ENCODE measurements at regions not wholly inside any gene's neighbourhood (a gene's known extent, or its start where the extent isn't known, plus 50 kb on each side); places are given as distances from the start of the nearest gene placed in this dataset.
"Not testable (repeated sequence)": the region's sequence is repeated elsewhere in the genome, so short reads cannot be mapped to it uniquely, and the experiment has no call there.

DNA sequence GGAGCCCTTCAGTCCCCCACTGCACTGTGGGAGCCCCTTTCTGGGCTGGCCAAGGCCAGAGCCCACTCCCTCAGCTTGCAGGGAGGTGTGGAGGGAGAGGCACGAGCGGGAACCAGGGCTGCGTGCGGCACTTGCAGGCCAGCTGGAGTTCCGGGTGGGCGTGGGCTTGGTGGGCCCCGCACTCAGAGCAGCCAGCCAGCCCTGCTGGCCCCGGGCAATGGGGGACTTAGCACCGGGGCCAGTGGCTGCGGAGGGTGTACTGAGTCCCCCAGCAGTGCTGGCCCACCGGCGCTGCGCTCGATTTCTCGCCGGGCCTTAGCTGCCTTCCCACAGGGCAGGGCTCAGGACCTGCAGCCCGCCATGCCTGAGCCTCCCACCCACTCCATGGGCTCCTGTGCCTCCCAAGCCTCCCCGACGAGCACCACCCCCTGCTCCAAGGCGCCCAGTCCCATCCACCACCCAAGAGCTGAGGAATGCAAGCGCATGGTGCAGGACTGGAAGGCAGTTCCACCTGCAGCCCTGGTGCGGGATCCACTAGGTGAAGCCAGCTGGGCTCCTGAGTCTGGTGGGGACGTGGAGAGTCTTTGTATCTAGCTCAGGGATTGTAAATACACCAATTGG, 776.2 kb downstream of the KCTD8 start:
- not testable (repeated sequence) for DNase-seq

GRCh38 chr4:43680421-43680820, 768.2 kb downstream of the KCTD8 start:
- no peak for DNase-seq

- no peak for DNase-seq
Measured at GRCh38 chr4:43682551-43682950, 766.1 kb downstream of the KCTD8 start.

- no peak for DNase-seq
Measured at GRCh38 chr4:43690116-43690515, 758.5 kb downstream of the KCTD8 start.

GRCh38 chr4:43693876-43694275, 754.7 kb downstream of the KCTD8 start:
- no peak for DNase-seq

DNA sequence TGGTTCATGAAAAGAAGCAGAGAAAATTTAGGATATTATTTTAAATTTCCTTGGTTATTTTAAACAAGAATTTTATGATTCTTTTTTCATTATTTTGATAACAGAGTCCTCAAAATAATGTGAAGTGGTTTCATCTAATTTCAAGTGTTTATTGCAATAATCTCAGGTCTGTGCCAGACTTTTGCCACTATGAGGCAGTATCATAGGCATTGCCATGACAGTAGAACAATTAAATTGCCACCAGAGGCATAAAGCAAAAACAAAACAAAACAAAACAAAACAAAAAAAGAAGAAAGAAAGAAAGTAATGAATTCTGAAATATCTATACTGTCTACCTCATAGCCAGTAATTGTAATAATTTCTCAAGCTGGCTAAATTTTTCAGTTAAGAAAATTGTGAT, 739.2 kb downstream of the KCTD8 start:
- DNase-seq: no peak

GRCh38 chr4:43716721-43717395, 731.8 kb downstream of the KCTD8 start:
- no peak for DNase-seq

DNA sequence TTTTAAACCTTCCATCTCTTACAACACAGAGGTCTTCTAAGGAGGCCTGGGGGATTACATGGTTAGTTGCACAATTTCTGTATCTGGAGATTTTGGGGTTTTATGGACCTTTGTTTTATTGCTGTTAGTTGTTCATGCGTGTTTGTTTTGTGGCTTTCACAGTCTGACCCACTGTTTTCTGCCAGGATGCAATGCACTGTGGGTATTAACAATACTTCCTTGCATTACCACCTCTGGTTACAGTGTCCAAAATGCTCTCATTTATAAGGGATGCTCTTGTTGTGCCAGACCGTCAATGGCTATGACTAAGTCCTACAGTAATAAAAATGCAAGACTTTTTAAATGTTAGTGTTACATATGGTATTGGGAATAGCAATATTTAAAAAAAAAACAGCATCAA, 730.2 kb downstream of the KCTD8 start:
- no peak for DNase-seq

DNA sequence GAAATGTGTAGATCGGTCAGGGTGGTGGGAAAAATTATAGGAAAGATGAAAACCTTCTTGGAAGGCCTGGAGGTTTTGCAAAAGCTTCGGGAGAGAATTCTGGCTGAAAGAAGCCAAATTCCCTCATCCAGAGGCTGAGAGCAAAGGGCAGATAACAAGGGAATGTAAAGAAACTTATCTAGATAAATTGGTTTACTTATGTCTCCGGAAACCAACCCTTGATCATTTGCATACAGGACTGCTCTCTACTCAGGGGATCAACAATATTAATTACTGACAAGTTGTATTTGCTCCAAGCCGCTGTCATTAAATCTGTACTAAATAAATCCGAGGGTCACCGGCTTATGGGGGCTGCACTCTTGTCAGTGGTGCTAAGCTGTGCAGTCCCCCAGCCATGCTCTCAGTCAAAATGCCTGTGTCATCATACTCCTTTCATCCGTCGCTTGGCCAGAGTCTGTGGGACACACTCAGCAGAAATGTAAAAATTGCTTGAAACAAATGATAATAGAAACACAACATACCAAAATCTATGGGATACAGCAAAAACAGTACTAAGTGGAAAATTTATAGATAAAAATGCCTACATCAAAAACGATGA, 715.7 kb downstream of the KCTD8 start:
- no peak for DNase-seq

GRCh38 chr4:43742083-43742482, 706.5 kb downstream of the KCTD8 start:
- no peak for DNase-seq

- no peak for DNase-seq
Measured at GRCh38 chr4:43754566-43754965, 694.0 kb downstream of the KCTD8 start.

GRCh38 chr4:43757147-43757546, 691.5 kb downstream of the KCTD8 start:
- DNase-seq: no peak

DNA sequence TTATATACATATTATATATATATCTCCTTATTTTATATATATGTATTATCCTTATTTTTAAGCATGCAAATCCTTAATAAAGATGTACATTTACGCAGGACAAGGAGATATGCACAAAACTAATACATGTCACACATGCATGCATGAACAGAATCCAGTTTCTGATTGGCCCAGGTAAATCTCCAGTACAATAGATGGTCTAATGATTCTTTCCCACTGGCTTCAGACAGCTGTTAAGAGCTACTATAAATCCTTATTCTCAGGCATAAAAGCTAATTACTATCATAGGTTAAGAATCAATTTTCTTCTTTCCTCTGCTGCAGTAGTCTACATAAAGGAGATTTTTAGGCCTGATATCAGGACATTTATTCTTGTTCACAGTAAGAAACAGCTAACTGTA, 689.8 kb downstream of the KCTD8 start:
- no peak for DNase-seq

DNA sequence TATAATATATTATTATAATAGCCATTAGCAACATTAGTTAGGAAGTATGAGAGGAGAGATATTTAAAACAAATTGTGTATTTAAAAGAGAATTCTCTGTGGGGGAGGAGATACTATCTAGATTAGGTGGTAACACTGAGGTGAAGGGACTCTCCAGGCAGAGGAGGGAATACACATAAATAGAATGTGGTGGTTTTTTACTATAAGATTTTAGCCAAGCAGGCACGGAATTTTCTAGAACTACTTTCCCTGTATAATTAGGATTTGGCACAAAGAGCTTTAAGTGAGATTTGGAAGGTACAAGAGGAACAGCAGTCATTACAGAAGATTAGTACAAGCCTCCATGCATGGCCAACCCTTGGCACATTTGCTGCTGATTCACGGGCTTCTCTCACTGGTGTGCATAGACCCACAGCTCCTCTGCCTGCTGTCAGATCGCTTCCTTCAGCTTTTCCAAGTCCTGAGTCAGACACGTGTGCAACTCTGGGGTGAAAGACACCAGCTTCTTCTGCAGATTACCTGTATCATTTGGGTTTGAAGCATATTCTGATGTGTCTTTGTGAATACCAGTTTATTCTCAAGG, 685.5 kb downstream of the KCTD8 start:
- no peak for DNase-seq

GRCh38 chr4:43765514-43765913, 683.1 kb downstream of the KCTD8 start:
- no peak for DNase-seq

- DNase-seq: no peak
Measured at GRCh38 chr4:43766648-43767047, 682.0 kb downstream of the KCTD8 start.

DNA sequence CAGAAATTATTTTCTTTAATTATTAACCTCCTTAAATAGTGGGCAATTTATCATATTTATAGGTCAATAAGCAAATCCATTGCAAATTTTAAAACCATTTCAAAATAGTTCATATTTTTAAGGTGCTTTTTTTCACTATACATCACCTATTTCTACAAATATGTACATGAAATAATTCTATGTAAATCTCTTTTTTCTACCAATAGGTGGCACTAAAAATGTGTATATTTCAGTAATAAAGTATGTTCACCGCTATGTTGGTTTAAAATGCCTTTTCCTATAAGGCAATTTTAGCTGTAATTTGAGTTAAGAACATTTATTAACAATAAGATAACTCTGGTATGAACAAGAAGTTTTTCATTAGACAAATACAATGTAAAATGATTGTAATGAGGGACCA, 672.2 kb downstream of the KCTD8 start:
- DNase-seq: no peak

DNA sequence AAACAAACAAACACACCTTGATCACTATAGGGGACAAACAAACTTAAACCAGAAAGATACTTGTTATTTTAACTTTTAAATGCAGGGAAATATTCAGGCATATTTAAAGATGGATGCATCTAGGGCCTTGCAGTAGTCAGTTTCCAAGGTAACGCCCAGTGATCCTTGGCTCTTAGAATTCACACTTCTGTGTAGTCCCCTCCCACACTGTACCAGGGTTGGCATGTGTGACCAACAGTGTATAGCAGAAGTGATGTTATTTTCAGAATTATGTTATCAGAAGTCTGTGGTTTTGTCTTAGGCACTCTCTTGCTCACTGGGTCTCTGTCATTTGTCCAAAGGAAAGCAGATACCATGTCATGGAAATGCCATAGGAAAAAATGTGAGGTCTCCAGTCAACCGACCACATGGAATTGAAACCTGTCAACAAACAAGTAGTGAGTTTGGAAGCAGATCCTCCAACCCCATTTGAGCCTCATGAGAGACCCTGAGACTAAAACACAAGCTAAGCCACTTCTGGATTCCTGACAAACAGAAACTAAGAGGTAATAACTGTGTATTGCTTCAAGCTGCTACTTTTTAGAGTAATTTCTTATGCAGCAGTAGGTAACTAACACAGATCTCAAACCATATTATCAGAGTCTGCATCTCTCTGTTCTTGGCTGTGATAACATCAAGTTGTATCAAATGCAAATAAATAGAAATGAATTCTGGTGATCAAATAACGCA, 670.3 kb downstream of the KCTD8 start:
- no peak for DNase-seq

GRCh38 chr4:43781125-43781524, 667.5 kb downstream of the KCTD8 start:
- DNase-seq: no peak

DNA sequence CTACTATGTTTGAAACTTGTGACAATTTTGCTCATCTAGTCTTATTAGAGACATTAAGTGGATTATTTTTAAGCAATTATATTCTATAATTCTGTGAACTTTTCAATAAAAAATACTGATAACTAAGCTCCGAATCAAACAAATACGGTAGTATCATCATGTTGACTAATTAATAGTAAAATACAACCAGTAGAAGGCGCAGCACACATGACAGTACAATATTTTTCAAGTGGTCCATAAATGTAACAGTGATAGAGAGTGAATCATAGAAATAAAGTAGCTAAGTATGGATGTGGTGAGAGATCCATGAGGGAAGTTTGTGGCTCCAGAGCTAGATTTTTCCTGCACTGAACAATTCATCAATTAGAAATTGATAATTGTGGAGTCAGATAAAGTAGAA, 666.2 kb downstream of the KCTD8 start:
- no peak for DNase-seq

DNA sequence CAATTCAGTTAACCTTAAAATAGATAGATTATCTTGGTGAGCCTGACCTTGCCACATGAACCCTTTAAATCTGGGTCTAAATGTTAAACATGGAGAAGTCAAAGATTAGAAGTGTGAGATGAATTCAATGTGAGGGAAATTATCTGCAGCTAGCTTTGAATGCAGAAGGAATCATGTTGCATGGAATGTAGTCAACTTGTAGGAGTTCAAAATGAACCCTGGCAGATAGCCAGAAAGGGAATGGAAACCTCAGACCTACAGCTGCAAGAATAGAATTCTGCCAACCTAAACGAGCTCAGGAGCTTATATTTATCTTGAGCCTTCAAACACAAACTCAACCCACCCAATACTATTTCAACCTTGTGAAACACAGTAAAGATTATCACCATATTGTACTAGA, 632.5 kb downstream of the KCTD8 start:
- DNase-seq: no peak

GRCh38 chr4:43822621-43823020, 626.0 kb downstream of the KCTD8 start:
- no peak for DNase-seq

DNA sequence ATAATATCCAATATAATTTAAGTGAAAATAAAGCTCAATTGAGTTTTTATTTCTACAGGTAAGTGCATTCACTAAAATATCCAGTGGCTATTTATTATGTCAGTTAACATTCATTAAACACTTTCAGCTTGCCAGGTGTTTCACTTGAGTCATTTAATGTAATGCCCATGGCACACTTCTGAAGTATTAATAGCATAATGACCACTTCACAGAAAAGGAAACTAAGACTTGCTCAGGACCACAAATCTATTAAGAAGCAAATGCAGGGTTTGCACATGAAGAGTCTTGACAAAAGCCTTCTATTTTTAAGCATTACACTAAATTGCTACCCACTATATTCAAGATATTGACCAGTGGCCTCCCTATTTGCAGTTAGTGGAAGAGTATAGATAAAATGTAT, 612.7 kb downstream of the KCTD8 start:
- DNase-seq: no peak

DNA sequence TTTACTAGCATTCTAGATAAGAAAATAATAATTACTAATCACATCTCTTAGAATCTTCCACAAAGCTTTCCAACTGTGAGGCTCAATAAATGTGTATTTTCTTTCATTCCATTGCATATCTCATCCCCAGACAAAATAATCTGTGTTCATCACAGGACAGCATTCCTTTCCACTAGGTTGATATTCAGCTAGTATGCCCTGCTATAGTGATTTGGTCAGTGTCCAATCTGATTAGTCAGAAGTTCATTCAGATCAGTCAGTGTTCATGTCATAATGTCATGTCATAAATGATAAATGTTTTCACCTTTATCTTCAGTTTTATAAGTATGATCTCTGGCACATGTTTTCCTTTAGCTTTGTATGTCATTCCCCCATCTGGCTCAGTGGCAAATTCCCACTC, 611.4 kb downstream of the KCTD8 start:
- DNase-seq: no peak

Data from EL (cell line).